ENCODE measurements at regions not wholly inside any gene's neighbourhood (a gene's known extent, or its start where the extent isn't known, plus 50 kb on each side); places are given as distances from the start of the nearest gene placed in this dataset.

- no peak for DNase-seq (ENCODE audit: low read depth in 6 of 9, low spot score in 9 of 9)
- 98% methylated on average over 1 of the region's 1 CpG for WGBS
- Histone ChIP-seq H3K27ac (ENCODE audit: low read depth in 1 of 2, low read length in 1 of 2) (no peak overlapping the region), H3K9me3 (ENCODE audit: control insufficient read depth in 2 of 2, insufficient read depth in 1 of 2, low read length in 1 of 2) (no peaks in the 10 kb centered on the region), H3K4me1 (ENCODE audit: control insufficient read depth in 2 of 2, insufficient read depth in 2 of 2, low read length in 2 of 2) (no peaks in the 10 kb centered on the region), H3K36me3 (ENCODE audit: control insufficient read depth in 2 of 2, insufficient read depth in 2 of 2, low read length in 1 of 2) (no peaks in the 10 kb centered on the region), H3K4me3 (ENCODE audit: low read length in 2 of 2) (no peak overlapping the region), H3K27me3 (ENCODE audit: control insufficient read depth in 2 of 2, insufficient read depth in 1 of 2, low read length in 1 of 2) (no peaks in the 10 kb centered on the region)
Measured at GRCh38 chr14:34233619-34234018, 228.4 kb downstream of the SPTSSA start.

- Histone ChIP-seq H3K4me3 (ENCODE audit: low read length in 2 of 2) (no peak overlapping the region), H3K27me3 (ENCODE audit: control insufficient read depth in 2 of 2, insufficient read depth in 1 of 2, low read length in 1 of 2) (no peaks in the 10 kb centered on the region), H3K4me1 (ENCODE audit: control insufficient read depth in 2 of 2, insufficient read depth in 2 of 2, low read length in 2 of 2) (no peaks in the 10 kb centered on the region), H3K36me3 (ENCODE audit: control insufficient read depth in 2 of 2, insufficient read depth in 2 of 2, low read length in 1 of 2) (no peaks in the 10 kb centered on the region), H3K9me3 (ENCODE audit: control insufficient read depth in 2 of 2, insufficient read depth in 1 of 2, low read length in 1 of 2) (no peaks in the 10 kb centered on the region), H3K27ac (ENCODE audit: low read depth in 1 of 2, low read length in 1 of 2) (no peak overlapping the region)
- DNase-seq (ENCODE audit: low read depth in 6 of 9, low spot score in 9 of 9): no peak
- 91% methylated on average over 2 of the region's 2 CpGs for WGBS
Measured at GRCh38 chr14:34232790-34233189, 229.2 kb downstream of the SPTSSA start.

GRCh38 chr14:34231626-34232025, 230.4 kb downstream of the SPTSSA start:
- no peak for DNase-seq (ENCODE audit: low read depth in 6 of 9, low spot score in 9 of 9)

DNA sequence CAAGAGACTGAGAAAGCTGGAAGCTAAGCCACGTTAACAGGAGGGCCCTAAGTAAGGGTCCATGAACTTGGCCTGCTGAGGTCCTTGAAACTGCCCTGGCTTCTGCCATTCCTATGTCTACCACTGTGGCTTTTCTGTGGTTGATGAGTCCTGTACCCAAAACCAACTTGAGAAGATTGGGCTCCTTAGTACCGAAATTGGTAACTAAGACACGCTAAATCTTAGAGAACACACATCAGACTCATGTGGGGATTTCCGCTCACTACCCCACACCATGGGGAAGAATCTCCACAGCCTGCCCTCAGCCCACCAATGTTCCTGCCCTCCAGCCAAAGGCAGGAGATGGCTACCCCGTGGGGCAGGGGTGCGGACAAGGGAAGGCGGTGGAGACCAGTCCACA, 232.9 kb downstream of the SPTSSA start:
- no peaks in the 10 kb centered on the region for H3K4me1 ChIP-seq (ENCODE audit: control insufficient read depth in 2 of 2, insufficient read depth in 2 of 2, low read length in 2 of 2)
- WGBS: 93% methylated on average over 7 of the region's 7 CpGs
- H3K27me3 ChIP-seq (ENCODE audit: control insufficient read depth in 2 of 2, insufficient read depth in 1 of 2, low read length in 1 of 2): no peaks in the 10 kb centered on the region
- H3K4me3 ChIP-seq (ENCODE audit: low read length in 2 of 2): no peak overlapping the region
- H3K9me3 ChIP-seq (ENCODE audit: control insufficient read depth in 2 of 2, insufficient read depth in 1 of 2, low read length in 1 of 2): no peaks in the 10 kb centered on the region
- H3K27ac ChIP-seq (ENCODE audit: low read depth in 1 of 2, low read length in 1 of 2): no peak overlapping the region
- no peaks in the 10 kb centered on the region for H3K36me3 ChIP-seq (ENCODE audit: control insufficient read depth in 2 of 2, insufficient read depth in 2 of 2, low read length in 1 of 2)
- no peak for DNase-seq (ENCODE audit: low read depth in 6 of 9, low spot score in 9 of 9)

More at GRCh38 chr14:34231626-34232025, 230.4 kb downstream of the SPTSSA start:
- Histone ChIP-seq H3K4me1 (ENCODE audit: control insufficient read depth in 2 of 2, insufficient read depth in 2 of 2, low read length in 2 of 2) (no peaks in the 10 kb centered on the region), H3K27me3 (ENCODE audit: control insufficient read depth in 2 of 2, insufficient read depth in 1 of 2, low read length in 1 of 2) (no peaks in the 10 kb centered on the region), H3K27ac (ENCODE audit: low read depth in 1 of 2, low read length in 1 of 2) (no peak overlapping the region), H3K9me3 (ENCODE audit: control insufficient read depth in 2 of 2, insufficient read depth in 1 of 2, low read length in 1 of 2) (no peaks in the 10 kb centered on the region), H3K36me3 (ENCODE audit: control insufficient read depth in 2 of 2, insufficient read depth in 2 of 2, low read length in 1 of 2) (no peaks in the 10 kb centered on the region), H3K4me3 (ENCODE audit: low read length in 2 of 2) (no peak overlapping the region)
- 90% methylated on average over 5 of the region's 5 CpGs for WGBS

- 96% methylated on average over 5 of the region's 5 CpGs for WGBS
- DNase-seq (ENCODE audit: low read depth in 6 of 9, low spot score in 9 of 9): no peak
Measured at GRCh38 chr14:34228650-34228976, 233.4 kb downstream of the SPTSSA start.

DNA sequence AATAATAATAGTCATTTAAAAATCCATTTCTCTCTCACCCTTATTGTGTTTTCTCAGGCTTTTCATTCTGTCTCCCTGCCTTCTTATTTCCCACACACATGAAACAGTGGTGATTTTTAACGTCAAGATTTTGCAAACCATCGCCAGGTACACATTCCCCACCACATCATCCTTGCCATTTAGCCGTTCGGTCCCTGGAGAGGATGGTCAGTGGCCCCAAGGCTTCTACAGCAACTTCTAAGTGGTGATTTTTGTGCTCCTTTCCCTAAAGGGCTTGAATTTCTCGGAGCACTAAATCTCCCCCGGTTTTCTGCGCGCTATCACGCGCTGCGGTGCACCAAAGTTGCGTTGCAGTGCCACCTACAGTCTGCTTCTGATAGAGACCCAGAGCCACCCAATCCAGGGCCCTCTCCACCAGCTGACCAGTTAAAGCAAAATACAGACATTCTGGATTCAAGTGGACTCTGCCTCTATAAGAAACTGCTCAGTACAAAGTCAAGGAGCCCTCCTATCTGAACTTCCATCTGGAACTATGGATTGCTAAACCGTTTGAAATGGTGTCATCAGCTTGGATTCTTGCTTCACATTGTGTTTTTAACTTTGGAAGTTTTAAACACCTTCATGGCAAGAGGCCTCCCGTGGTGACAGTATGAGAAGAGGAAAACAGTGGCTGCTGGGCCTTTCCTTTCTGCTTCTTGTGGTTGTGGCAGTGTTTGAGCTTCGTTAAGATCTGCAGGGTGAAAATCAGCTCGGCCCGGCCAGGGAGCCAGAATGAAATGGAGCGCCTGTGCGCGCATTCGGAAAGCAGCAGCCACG, 234.0 kb downstream of the SPTSSA start:
- Histone ChIP-seq H3K9me3 (ENCODE audit: control insufficient read depth in 2 of 2, insufficient read depth in 1 of 2, low read length in 1 of 2) (no peaks in the 10 kb centered on the region), H3K4me3 (ENCODE audit: low read length in 2 of 2) (no peak overlapping the region), H3K27ac (ENCODE audit: low read depth in 1 of 2, low read length in 1 of 2) (no peak overlapping the region), H3K36me3 (ENCODE audit: control insufficient read depth in 2 of 2, insufficient read depth in 2 of 2, low read length in 1 of 2) (no peaks in the 10 kb centered on the region), H3K27me3 (ENCODE audit: control insufficient read depth in 2 of 2, insufficient read depth in 1 of 2, low read length in 1 of 2) (no peaks in the 10 kb centered on the region), H3K4me1 (ENCODE audit: control insufficient read depth in 2 of 2, insufficient read depth in 2 of 2, low read length in 2 of 2) (no peaks in the 10 kb centered on the region)
- peak; percentile 9 to 67 (median 30) for DNase-seq (ENCODE audit: low read depth in 6 of 9, low spot score in 9 of 9)
- 41% methylated on average over 22 of the region's 22 CpGs for WGBS

More at GRCh38 chr14:34228650-34228976, 233.4 kb downstream of the SPTSSA start:
- no peak overlapping the region for H3K27ac ChIP-seq (ENCODE audit: low read depth in 1 of 2, low read length in 1 of 2)
- H3K4me1 ChIP-seq (ENCODE audit: control insufficient read depth in 2 of 2, insufficient read depth in 2 of 2, low read length in 2 of 2): no peaks in the 10 kb centered on the region
- no peaks in the 10 kb centered on the region for H3K9me3 ChIP-seq (ENCODE audit: control insufficient read depth in 2 of 2, insufficient read depth in 1 of 2, low read length in 1 of 2)
- no peaks in the 10 kb centered on the region for H3K27me3 ChIP-seq (ENCODE audit: control insufficient read depth in 2 of 2, insufficient read depth in 1 of 2, low read length in 1 of 2)
- no peaks in the 10 kb centered on the region for H3K36me3 ChIP-seq (ENCODE audit: control insufficient read depth in 2 of 2, insufficient read depth in 2 of 2, low read length in 1 of 2)
- no peak overlapping the region for H3K4me3 ChIP-seq (ENCODE audit: low read length in 2 of 2)

DNA sequence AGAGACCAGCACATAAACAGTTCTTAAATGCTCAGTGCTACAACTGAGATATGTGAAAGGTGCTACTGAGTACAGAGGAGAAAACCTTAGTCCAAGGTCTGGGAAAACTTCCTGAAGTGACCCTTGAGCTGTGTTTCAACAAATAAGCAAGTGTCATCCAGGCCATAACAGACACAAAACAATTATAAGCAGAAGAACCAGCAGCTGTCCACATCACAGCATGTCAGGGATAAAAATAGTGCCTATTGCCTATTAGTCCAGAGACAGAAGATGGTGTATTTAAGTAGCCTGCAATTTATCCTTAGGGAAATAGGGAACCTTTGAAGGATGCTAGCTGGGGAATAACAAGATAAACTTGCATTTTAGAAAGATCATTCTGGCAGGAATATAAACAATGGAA, 237.8 kb downstream of the SPTSSA start:
- no peak for DNase-seq (ENCODE audit: low read depth in 6 of 9, low spot score in 9 of 9)

GRCh38 chr14:34223373-34224148, 238.5 kb downstream of the SPTSSA start:
- Histone ChIP-seq H3K27me3 (ENCODE audit: control insufficient read depth in 2 of 2, insufficient read depth in 1 of 2, low read length in 1 of 2) (no peaks in the 10 kb centered on the region), H3K9me3 (ENCODE audit: control insufficient read depth in 2 of 2, insufficient read depth in 1 of 2, low read length in 1 of 2) (no peaks in the 10 kb centered on the region), H3K4me3 (ENCODE audit: low read length in 2 of 2) (no peak overlapping the region), H3K27ac (ENCODE audit: low read depth in 1 of 2, low read length in 1 of 2) (no peak overlapping the region), H3K36me3 (ENCODE audit: control insufficient read depth in 2 of 2, insufficient read depth in 2 of 2, low read length in 1 of 2) (no peaks in the 10 kb centered on the region), H3K4me1 (ENCODE audit: control insufficient read depth in 2 of 2, insufficient read depth in 2 of 2, low read length in 2 of 2) (peaks cover 0 to 4% of the 10 kb centered on the region in 2 donors)
- DNase-seq (ENCODE audit: low read depth in 6 of 9, low spot score in 9 of 9): no peak
- WGBS: 95% methylated on average over 3 of the region's 3 CpGs

More for the DNA sequence above, 237.8 kb downstream of the SPTSSA start:
- Histone ChIP-seq H3K27me3 (ENCODE audit: control insufficient read depth in 2 of 2, insufficient read depth in 1 of 2, low read length in 1 of 2) (no peaks in the 10 kb centered on the region), H3K36me3 (ENCODE audit: control insufficient read depth in 2 of 2, insufficient read depth in 2 of 2, low read length in 1 of 2) (no peaks in the 10 kb centered on the region), H3K9me3 (ENCODE audit: control insufficient read depth in 2 of 2, insufficient read depth in 1 of 2, low read length in 1 of 2) (no peaks in the 10 kb centered on the region), H3K27ac (ENCODE audit: low read depth in 1 of 2, low read length in 1 of 2) (no peak overlapping the region), H3K4me1 (ENCODE audit: control insufficient read depth in 2 of 2, insufficient read depth in 2 of 2, low read length in 2 of 2) (peaks cover 0 to 4% of the 10 kb centered on the region in 2 donors), H3K4me3 (ENCODE audit: low read length in 2 of 2) (no peak overlapping the region)

GRCh38 chr14:34222867-34223266, 239.2 kb downstream of the SPTSSA start:
- whole genome bisulfite sequencing: 93% methylated on average over 6 of the region's 6 CpGs
- no peaks in the 10 kb centered on the region for H3K27me3 ChIP-seq (ENCODE audit: control insufficient read depth in 2 of 2, insufficient read depth in 1 of 2, low read length in 1 of 2)

More at GRCh38 chr14:34222867-34223266, 239.2 kb downstream of the SPTSSA start:
- H3K4me3 ChIP-seq (ENCODE audit: low read length in 2 of 2): no peak overlapping the region
- H3K9me3 ChIP-seq (ENCODE audit: control insufficient read depth in 2 of 2, insufficient read depth in 1 of 2, low read length in 1 of 2): no peaks in the 10 kb centered on the region
- no peak for DNase-seq (ENCODE audit: low read depth in 6 of 9, low spot score in 9 of 9)
- no peak overlapping the region for H3K27ac ChIP-seq (ENCODE audit: low read depth in 1 of 2, low read length in 1 of 2)
- H3K4me1 ChIP-seq (ENCODE audit: control insufficient read depth in 2 of 2, insufficient read depth in 2 of 2, low read length in 2 of 2): peaks cover 0 to 4% of the 10 kb centered on the region in 2 donors
- no peaks in the 10 kb centered on the region for H3K36me3 ChIP-seq (ENCODE audit: control insufficient read depth in 2 of 2, insufficient read depth in 2 of 2, low read length in 1 of 2)

Measured in thymus (tissue), 11 donors.